HG03060 (cell line): ENCODE measurements at regions not wholly inside any gene's neighbourhood (a gene's known extent, or its start where the extent isn't known, plus 50 kb on each side); places are given as distances from the start of the nearest gene placed in this dataset.
"Not testable (repeated sequence)": the region's sequence is repeated elsewhere in the genome, so short reads cannot be mapped to it uniquely, and the experiment has no call there.

Experiments
- ATAC-seq: cut with Tn5 transposase; IDR thresholded peaks from one replicate; pipeline ENCODE4 v1.9.1; 2021; ENCODE audit warnings: low read depth, moderate number of reproducible peaks; ENCODE audit not compliant: unreplicated experiment

GRCh38 chr13:54248306-54248705 is 1219.7 kb downstream of the OLFM4 start:
- ATAC-seq: no peak

GRCh38 chr13:54261856-54262255 is 1233.2 kb downstream of the OLFM4 start:
- no peak for ATAC-seq

GRCh38 chr13:54263868-54264267 is 1235.3 kb downstream of the OLFM4 start:
- ATAC-seq: no peak

DNA sequence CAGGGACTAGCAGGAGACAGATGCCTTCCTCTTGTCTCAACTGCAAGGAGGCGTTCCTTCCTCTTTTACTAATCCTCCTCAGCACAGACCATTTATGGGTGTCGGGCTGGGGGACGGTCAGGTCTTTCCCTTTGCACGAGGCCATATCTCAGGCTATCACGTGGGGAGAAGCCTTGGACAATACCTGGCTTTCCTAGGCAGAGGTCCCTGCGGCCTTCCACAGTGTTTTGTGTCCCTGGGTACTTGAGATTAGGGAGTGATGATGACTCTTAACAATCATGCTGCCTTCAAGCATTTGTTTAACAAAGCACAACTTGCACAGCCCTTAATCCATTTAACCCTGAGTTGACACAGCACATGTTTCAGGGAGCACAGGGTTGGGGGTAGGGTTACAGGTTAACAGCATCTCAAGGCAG is 1238.6 kb downstream of the OLFM4 start:
- ATAC-seq: not testable (repeated sequence)

GRCh38 chr13:54268013-54268695 is 1239.5 kb downstream of the OLFM4 start:
- not testable (repeated sequence) for ATAC-seq

- no peak for ATAC-seq
Observed at GRCh38 chr13:54287062-54287764, 1258.6 kb downstream of the OLFM4 start.

DNA sequence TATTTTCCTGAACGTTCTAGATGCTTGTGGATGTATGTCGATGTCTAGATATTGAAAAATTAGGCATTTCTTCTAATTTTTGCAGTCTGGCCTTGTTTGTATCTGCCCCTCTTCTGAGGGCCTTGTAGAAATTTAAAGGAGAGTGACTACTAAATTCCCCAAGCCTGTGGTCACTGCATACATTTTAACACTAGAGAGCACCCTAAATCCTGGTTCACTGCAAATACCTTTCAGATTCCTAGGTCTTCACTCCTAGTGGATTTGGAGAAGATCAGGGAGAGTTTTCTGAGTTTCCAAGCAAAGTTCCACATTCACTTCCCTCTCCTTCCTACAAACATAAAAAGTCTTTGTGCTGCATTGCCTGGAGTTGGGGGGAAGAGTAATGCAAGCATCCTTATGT is 1272.5 kb downstream of the OLFM4 start:
- no peak for ATAC-seq

- ATAC-seq: no peak
Observed at GRCh38 chr13:54305377-54305776, 1276.8 kb downstream of the OLFM4 start.

- ATAC-seq: no peak
Observed at GRCh38 chr13:54312885-54313284, 1284.3 kb downstream of the OLFM4 start.

- no peak for ATAC-seq
Observed at GRCh38 chr13:54317722-54318121, 1289.1 kb downstream of the OLFM4 start.

- no peak for ATAC-seq
Observed at GRCh38 chr13:54337540-54337939, 1308.9 kb downstream of the OLFM4 start.

DNA sequence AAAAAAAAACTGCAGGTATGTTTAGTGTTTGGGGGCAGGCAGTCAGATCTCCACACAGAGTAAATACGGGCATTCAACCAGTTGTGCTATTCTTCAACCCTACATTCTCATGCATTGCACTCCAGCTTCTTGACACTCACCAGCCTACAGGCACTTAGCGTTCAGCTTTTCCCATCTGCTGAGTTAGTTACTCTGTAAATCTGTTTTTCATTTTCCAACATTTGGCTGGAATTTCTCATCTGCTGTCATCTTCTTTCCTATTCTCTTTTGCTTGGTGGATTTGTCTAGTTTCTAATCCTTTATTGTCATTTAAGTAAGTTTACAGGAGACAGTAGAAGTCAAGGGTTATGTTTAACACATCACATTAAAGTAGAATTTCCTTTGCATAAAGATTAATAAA is 1318.9 kb downstream of the OLFM4 start:
- no peak for ATAC-seq

- ATAC-seq: no peak
Observed at GRCh38 chr13:54356209-54356608, 1327.6 kb downstream of the OLFM4 start.

DNA sequence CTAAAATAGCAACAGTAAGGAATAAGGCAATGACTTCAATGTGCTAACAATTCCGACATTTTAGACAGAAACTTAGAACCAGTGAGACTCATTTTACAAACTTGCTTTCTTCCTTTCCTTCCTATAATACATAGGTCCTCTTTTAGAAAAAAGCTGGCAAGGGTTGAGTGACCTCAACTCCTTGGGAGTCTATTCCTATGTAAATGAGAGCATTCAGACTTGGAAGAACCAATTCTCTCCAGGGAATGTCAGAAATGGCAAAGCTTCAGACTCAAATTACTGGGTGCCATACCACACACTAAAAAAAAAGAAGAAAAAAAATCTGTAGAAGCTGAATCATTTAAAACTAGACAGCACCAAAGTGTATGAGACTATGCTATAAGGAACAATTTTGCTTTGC is 1328.2 kb downstream of the OLFM4 start:
- no peak for ATAC-seq

- no peak for ATAC-seq
Observed at GRCh38 chr13:54357284-54357933, 1328.8 kb downstream of the OLFM4 start.

DNA sequence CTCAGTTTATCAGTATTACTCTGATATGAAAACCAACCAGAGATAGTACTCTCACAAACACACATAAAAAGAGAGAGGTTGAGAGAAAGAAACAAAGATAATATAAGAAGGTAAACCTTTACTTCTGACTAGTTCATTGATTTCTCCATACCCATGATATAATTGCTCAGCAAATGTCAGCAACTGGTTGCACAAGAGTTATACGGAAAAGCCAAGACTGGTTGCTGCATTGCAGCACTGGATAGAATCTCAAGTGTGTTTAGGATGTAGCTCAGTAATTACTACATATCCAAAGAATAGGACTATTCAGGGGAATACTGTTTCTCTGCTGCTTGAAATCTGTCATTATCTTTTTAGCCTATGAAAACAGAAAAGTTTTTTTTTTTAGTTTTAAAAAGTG is 1332.8 kb downstream of the OLFM4 start:
- ATAC-seq: no peak

- no peak for ATAC-seq
Observed at GRCh38 chr13:54366728-54367127, 1338.1 kb downstream of the OLFM4 start.

GRCh38 chr13:54367639-54368271 is 1339.1 kb downstream of the OLFM4 start:
- no peak for ATAC-seq

DNA sequence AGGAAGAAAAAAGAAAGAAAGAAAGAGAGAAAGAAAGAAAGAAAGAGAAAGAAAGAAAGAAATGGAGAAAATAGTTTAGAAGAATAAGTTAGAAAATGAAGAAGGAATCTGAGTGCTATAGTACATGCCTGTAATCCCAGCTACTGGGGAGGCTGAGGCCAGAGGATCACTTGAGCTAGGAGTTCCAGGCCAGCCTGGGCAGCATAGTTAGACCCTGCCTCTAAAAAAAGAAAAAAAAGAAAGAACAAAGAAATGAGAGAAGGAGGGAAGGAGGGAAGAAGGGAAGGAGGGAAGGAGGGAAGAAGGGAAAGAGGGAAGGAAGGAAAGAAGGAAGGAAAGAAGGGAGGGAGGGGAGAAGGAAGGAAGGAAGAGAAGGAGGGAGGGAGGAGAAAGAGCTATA is 1339.8 kb downstream of the OLFM4 start:
- no peak for ATAC-seq

GRCh38 chr13:54373211-54373610 is 1344.6 kb downstream of the OLFM4 start:
- ATAC-seq: no peak

GRCh38 chr13:54379461-54379860 is 1350.8 kb downstream of the OLFM4 start:
- ATAC-seq: no peak
